HCT116 (cell line): ENCODE measurements at regions not wholly inside any gene's neighbourhood (a gene's known extent, or its start where the extent isn't known, plus 50 kb on each side); places are given as distances from the start of the nearest gene placed in this dataset.

Experiments
- ATAC-seq: fragments of 200-7000 bp; cut with Tn5 transposase; 2 replicates; pipeline ENCODE4 v1.9.1; 2020; ENCODE audit warnings: mild to moderate bottlenecking, moderate library complexity
- BruUV-seq: library from RNA; stranded (reverse); fragments of 400-500 nt; replicated peaks from 2 replicates; lab custom pipeline; 2021; lab: Mats Ljungman, UMichigan
- CTCF ChIA-PET: fragments of 300-600 bp; sonication (Branson Sonifier 250); formaldehyde crosslinking; loops from one replicate; lab custom pipeline; 2021; ENCODE audit warnings: antibody characterized with exemption; lab: Charles Lee
- POLR2A ChIA-PET: fragments of 300-600, 350-600 bp; sonication (Branson Sonifier 250); formaldehyde crosslinking; loops from one replicate; lab custom pipeline; 2021; ENCODE audit warnings: antibody characterized with exemption; lab: Charles Lee
- RAD21 ChIA-PET, 2 experiments: fragments of 300-600 bp; sonication (Branson Sonifier 250); formaldehyde crosslinking; loops; one replicate each; lab custom pipeline; 2023; ENCODE audit warnings: low total read pairs in 2 of 2; ENCODE audit not compliant: uncharacterized antibody in 2 of 2, unreplicated experiment in 2 of 2, low non-redundant PET in 1 of 2; lab: Charles Lee
- DNase-seq: peaks from one replicate; pipeline ENCODE4 v3.0.0-alpha.2; 2010; ENCODE audit warnings: low read depth, low spot score
- H2AFZ ChIP-seq: fragments of 200-600 bp; shearing (Covaris generic), sonication (generic); 2 replicates; pipeline ENCODE4 v1.6.1; 2017; ENCODE audit warnings: low read depth, mixed run types, mixed read lengths, antibody characterized with exemption, low read length; ENCODE audit not compliant: poor library complexity, severe bottlenecking
- H3K27ac ChIP-seq: 2 replicates; pipeline ENCODE4 v1.5.1; 2012; ENCODE audit warnings: low read depth, low read length
- H3K27me3 ChIP-seq: fragments of 200-600 bp; sonication (generic); 2 replicates; pipeline ENCODE4 v1.6.1; 2016; ENCODE audit warnings: mixed run types, low read length, mixed read lengths; ENCODE audit not compliant: insufficient read depth
- H3K36me3 ChIP-seq, 2 experiments: fragments of 200-500 bp in 1 of 2; fragments of 200-600 bp in 1 of 2; sonication (Bioruptor generic) in 1 of 2; sonication (generic) in 1 of 2; 2 replicates each; pipeline versions ENCODE4 v1.5.1 to v1.6.1; 2014 to 2016; ENCODE audit warnings: low read length in 2 of 2, inconsistent platforms in 1 of 2, mixed read lengths in 1 of 2, mixed run types in 1 of 2; ENCODE audit not compliant: insufficient read depth in 2 of 2, control insufficient read depth in 1 of 2
- H3K4me1 ChIP-seq, 2 experiments: fragments of 200-600 bp in 1 of 2; sonication (generic) in 1 of 2; 2 replicates each; pipeline versions ENCODE4 v1.5.1 to v1.6.1; 2012 to 2017; ENCODE audit warnings: low read length in 2 of 2, inconsistent platforms in 1 of 2, mild to moderate bottlenecking in 1 of 2, mixed read lengths in 1 of 2, mixed run types in 1 of 2, moderate library complexity in 1 of 2; ENCODE audit not compliant: insufficient read depth in 2 of 2, control insufficient read depth in 1 of 2
- H3K4me2 ChIP-seq: fragments of 200-600 bp; sonication (generic); 2 replicates; pipeline ENCODE4 v1.6.1; 2017; ENCODE audit warnings: mixed run types, low read length, mixed read lengths
- H3K4me3 ChIP-seq, 2 experiments: fragments of 200-600 bp in 1 of 2; sonication (generic) in 1 of 2; replicated peaks in 1 of 2; 2 replicates each; pipeline ENCODE4 v1.5.1; 2011 to 2016; ENCODE audit warnings: low read length in 2 of 2, control low read depth in 1 of 2, low read depth in 1 of 2, mild to moderate bottlenecking in 1 of 2, mixed read lengths in 1 of 2, mixed run types in 1 of 2
- H3K79me2 ChIP-seq: fragments of 200-600 bp; sonication (generic); 2 replicates; pipeline ENCODE4 v1.6.1; 2017; ENCODE audit warnings: mild to moderate bottlenecking, mixed run types, low read length, moderate library complexity, mixed read lengths; ENCODE audit not compliant: insufficient read depth
- H3K9ac ChIP-seq: fragments of 200-600 bp; sonication (generic); 2 replicates; pipeline ENCODE4 v1.6.1; 2016; ENCODE audit warnings: low read length, mixed read lengths
- H3K9me2 ChIP-seq: fragments of 200-600 bp; sonication (generic), shearing (Covaris generic); 2 replicates; pipeline ENCODE4 v1.6.1; 2017; ENCODE audit warnings: mixed run types, mild to moderate bottlenecking, moderate library complexity; ENCODE audit not compliant: insufficient read depth
- H3K9me3 ChIP-seq, 2 experiments: fragments of 200-500 bp in 1 of 2; fragments of 200-600 bp in 1 of 2; sonication (Bioruptor generic) in 1 of 2; sonication (generic) in 1 of 2; 2 replicates each; pipeline ENCODE4 v1.6.1; 2014 to 2017; ENCODE audit warnings: low read length in 2 of 2, mixed read lengths in 2 of 2, inconsistent platforms in 1 of 2, low read depth in 1 of 2, mild to moderate bottlenecking in 1 of 2, mixed run types in 1 of 2, moderate library complexity in 1 of 2; ENCODE audit not compliant: control insufficient read depth in 1 of 2, insufficient read depth in 1 of 2
- H4K20me1 ChIP-seq: fragments of 200-600 bp; sonication (generic), shearing (Covaris generic); 2 replicates; pipeline ENCODE4 v1.6.1; 2017; ENCODE audit warnings: mixed run types, mild to moderate bottlenecking, moderate library complexity; ENCODE audit not compliant: insufficient read depth
- CBX3 ChIP-seq: IDR thresholded peaks from 2 replicates; pipeline ENCODE4 v1.6.1; 2012; ENCODE audit warnings: low read depth
- CEBPB ChIP-seq: IDR thresholded peaks from 2 replicates; pipeline ENCODE4 v1.6.1; 2012; ENCODE audit warnings: low read depth
- EGR1 ChIP-seq: IDR thresholded peaks from 2 replicates; pipeline ENCODE4 v1.6.1; 2012; ENCODE audit warnings: low read depth
- EZH2 ChIP-seq: fragments of 200-600 bp; sonication (generic); IDR thresholded peaks from 2 replicates; pipeline ENCODE4 v1.6.1; 2017; ENCODE audit warnings: antibody characterized with exemption, mixed run types
- EZH2phosphoT487 ChIP-seq: fragments of 200-600 bp; IDR thresholded peaks from 2 replicates; pipeline ENCODE4 v1.6.1; 2018; ENCODE audit warnings: antibody characterized with exemption, borderline replicate concordance
- FOSL1 ChIP-seq: IDR thresholded peaks from 2 replicates; pipeline ENCODE4 v1.6.1; 2012; ENCODE audit warnings: low read depth
- JUND ChIP-seq: IDR thresholded peaks from 2 replicates; pipeline ENCODE4 v1.6.1; 2012
- POLR2A ChIP-seq: IDR thresholded peaks from 2 replicates; pipeline ENCODE4 v1.7.0; 2011; ENCODE audit warnings: borderline replicate concordance; ENCODE audit not compliant: insufficient read depth, insufficient read length; ENCODE audit errors: extremely low read depth
- POLR2AphosphoS5 ChIP-seq: IDR thresholded peaks from 2 replicates; pipeline ENCODE4 v1.6.1; 2011; ENCODE audit warnings: mild to moderate bottlenecking, low read depth, low read length, moderate library complexity
- SIN3A ChIP-seq: IDR thresholded peaks from 2 replicates; pipeline ENCODE4 v1.6.1; 2012; ENCODE audit warnings: low read depth
- SP1 ChIP-seq: IDR thresholded peaks from 2 replicates; pipeline ENCODE4 v1.6.1; 2012; ENCODE audit warnings: low read depth
- SRF ChIP-seq: IDR thresholded peaks from 2 replicates; pipeline ENCODE4 v1.6.1; 2012; ENCODE audit warnings: low read depth
- TCF7L2 ChIP-seq: IDR thresholded peaks from 2 replicates; pipeline ENCODE4 v1.7.0; 2011; ENCODE audit warnings: borderline replicate concordance, inconsistent platforms; ENCODE audit not compliant: insufficient read depth, insufficient read length; ENCODE audit errors: extremely low read depth
- YY1 ChIP-seq: IDR thresholded peaks from 2 replicates; pipeline ENCODE4 v1.6.1; 2011; ENCODE audit warnings: low read length, low read depth, moderate library complexity, mild to moderate bottlenecking; ENCODE audit not compliant: insufficient replicate concordance; ENCODE audit errors: extremely low read depth
- ZFX ChIP-seq: fragments of 450-650 bp; IDR thresholded peaks from 2 replicates; pipeline ENCODE4 v1.6.1; 2017
- intact Hi-C: fragments of 100-400 bp; cut with micrococcal nuclease; formaldehyde crosslinking; loops from 2 replicates; pipeline ENCODE4 v1.10.0; 2022
- TF ChIP-seq, protein P1 (sequence below), 3 experiments: fragments of 200-600 bp in 1 of 3; sonication (generic) in 1 of 3; IDR thresholded peaks in 2 of 3; conservative IDR thresholded peaks in 1 of 3; 2 replicates each; pipeline ENCODE4 v1.5.1; 2012 to 2017; ENCODE audit warnings: low read depth in 2 of 3, low read length in 2 of 3, antibody characterized with exemption in 1 of 3, borderline replicate concordance in 1 of 3, control low read depth in 1 of 3, mild to moderate bottlenecking in 1 of 3, mixed read lengths in 1 of 3, mixed run types in 1 of 3, moderate library complexity in 1 of 3; ENCODE audit not compliant: insufficient read depth in 1 of 3
- TF ChIP-seq, protein P2 (sequence below): IDR thresholded peaks from 2 replicates; pipeline ENCODE4 v1.6.1; 2012

DNA sequence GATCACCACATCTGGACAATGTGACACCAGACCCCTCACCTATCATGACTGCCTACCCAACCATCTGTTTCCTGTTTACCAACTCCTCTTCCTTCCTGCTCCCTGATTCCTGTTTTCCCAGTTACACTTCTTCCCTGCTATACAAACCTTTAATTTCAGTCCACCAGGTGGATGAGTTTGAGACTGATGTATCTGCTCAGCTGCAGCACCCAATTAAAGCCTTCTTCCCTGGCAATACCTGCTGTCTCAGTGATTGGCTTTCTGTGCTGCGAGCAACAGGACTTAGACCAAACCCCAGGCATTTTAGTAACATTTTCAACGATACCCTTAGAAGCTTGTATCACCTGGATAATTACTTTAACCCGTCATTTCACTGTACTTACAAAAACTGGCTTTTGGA, 968.2 kb upstream of the NR2F2 start:
- Histone ChIP-seq H3K27me3 (no peaks in the 10 kb centered on the region), H3K79me2 (no peaks in the 10 kb centered on the region)
- RAD21 ChIA-PET: no interaction called here

DNA sequence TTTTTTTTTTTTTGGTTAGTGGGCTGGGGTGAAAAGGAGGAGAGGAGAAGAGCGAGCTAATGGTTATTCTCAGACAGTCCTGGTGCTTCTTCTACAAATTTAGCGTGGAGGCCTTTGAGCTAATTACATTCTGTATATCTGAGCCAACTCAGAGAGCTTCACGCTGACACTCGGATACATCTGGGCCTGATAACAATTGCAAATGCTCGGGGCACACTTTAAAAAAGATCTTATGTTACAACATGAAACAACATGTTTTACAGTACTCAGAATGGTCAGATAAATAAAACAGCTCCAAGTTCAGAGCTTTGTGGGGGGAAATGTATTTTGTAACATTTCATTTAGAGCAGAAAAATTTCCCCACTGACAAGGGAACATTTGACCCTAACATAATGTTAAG, 966.9 kb upstream of the NR2F2 start:
- intact Hi-C loops: no loop called here
- Histone ChIP-seq H3K9ac (no peak overlapping the region), H3K9me2 (no peaks in the 10 kb centered on the region), H3K27me3 (no peaks in the 10 kb centered on the region), H3K27ac (no peak overlapping the region), H2AFZ (no peak overlapping the region), H3K79me2 (no peaks in the 10 kb centered on the region), H3K36me3 (no peaks in the 10 kb centered on the region), H3K4me1 (no peaks in the 10 kb centered on the region), H4K20me1 (no peaks in the 10 kb centered on the region), H3K4me3 (no peak overlapping the region), H3K9me3 (no peaks in the 10 kb centered on the region), H3K4me2 (no peak overlapping the region)
- ChIA-PET POLR2A (no interaction called here), RAD21 (no interaction called here), CTCF (no interaction called here)
- DNase-seq (no peak), ATAC-seq (no peak)
- no TSS peak for BruUV-seq
- no peak for TF ChIP-seq TCF7L2
- TF ChIP-seq SIN3A: no peak
- no peak for TF ChIP-seq POLR2AphosphoS5
- no peak for TF ChIP-seq YY1
- no peak for TF ChIP-seq POLR2A
- TF ChIP-seq, protein P1, sequence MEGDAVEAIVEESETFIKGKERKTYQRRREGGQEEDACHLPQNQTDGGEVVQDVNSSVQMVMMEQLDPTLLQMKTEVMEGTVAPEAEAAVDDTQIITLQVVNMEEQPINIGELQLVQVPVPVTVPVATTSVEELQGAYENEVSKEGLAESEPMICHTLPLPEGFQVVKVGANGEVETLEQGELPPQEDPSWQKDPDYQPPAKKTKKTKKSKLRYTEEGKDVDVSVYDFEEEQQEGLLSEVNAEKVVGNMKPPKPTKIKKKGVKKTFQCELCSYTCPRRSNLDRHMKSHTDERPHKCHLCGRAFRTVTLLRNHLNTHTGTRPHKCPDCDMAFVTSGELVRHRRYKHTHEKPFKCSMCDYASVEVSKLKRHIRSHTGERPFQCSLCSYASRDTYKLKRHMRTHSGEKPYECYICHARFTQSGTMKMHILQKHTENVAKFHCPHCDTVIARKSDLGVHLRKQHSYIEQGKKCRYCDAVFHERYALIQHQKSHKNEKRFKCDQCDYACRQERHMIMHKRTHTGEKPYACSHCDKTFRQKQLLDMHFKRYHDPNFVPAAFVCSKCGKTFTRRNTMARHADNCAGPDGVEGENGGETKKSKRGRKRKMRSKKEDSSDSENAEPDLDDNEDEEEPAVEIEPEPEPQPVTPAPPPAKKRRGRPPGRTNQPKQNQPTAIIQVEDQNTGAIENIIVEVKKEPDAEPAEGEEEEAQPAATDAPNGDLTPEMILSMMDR (IDR thresholded peaks at IDR 0.05 in 2 of 3, conservative IDR thresholded peaks at IDR 0.05 in 1 of 3; ENCODE audit: borderline replicate concordance in 1 of 3, insufficient read depth in 1 of 3, low read depth in 2 of 3, low read length in 2 of 3): no peak
- TF ChIP-seq ZFX: no peak
- no peak for TF ChIP-seq SRF
- TF ChIP-seq FOSL1: no peak
- TF ChIP-seq JUND: no peak
- no peak for TF ChIP-seq SP1
- TF ChIP-seq CBX3: no peak
- TF ChIP-seq EZH2phosphoT487: no peak

More for the DNA sequence above, 968.2 kb upstream of the NR2F2 start:
- no peak overlapping the region for H3K4me2 ChIP-seq
- no peaks in the 10 kb centered on the region for H3K4me1 ChIP-seq
- no peak for TF ChIP-seq CBX3
- no peak for TF ChIP-seq EGR1
- TF ChIP-seq, protein P1 (IDR thresholded peaks at IDR 0.05 in 2 of 3, conservative IDR thresholded peaks at IDR 0.05 in 1 of 3; ENCODE audit: borderline replicate concordance in 1 of 3, insufficient read depth in 1 of 3, low read depth in 2 of 3, low read length in 2 of 3): no peak
- no peak for TF ChIP-seq EZH2
- TF ChIP-seq, protein P2, sequence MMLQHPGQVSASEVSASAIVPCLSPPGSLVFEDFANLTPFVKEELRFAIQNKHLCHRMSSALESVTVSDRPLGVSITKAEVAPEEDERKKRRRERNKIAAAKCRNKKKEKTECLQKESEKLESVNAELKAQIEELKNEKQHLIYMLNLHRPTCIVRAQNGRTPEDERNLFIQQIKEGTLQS: no peak
- TF ChIP-seq SP1: no peak
- no peak for TF ChIP-seq CEBPB
- TF ChIP-seq EZH2phosphoT487: no peak
- no peak for TF ChIP-seq SRF
- intact Hi-C loops: no loop called here
- H3K9me2 ChIP-seq: no peaks in the 10 kb centered on the region
- no peaks in the 10 kb centered on the region for H3K36me3 ChIP-seq
- no peaks in the 10 kb centered on the region for H3K9me3 ChIP-seq
- ChIA-PET POLR2A (no interaction called here), CTCF (no interaction called here)
- H3K4me3 ChIP-seq: no peak overlapping the region
- no peak for ATAC-seq
- no peak overlapping the region for H3K9ac ChIP-seq
- H2AFZ ChIP-seq: no peak overlapping the region
- DNase-seq: no peak
- no peak overlapping the region for H3K27ac ChIP-seq
- BruUV-seq: no TSS peak
- H4K20me1 ChIP-seq: no peaks in the 10 kb centered on the region
